ENCODE measurements at regions not wholly inside any gene's neighbourhood (a gene's known extent, or its start where the extent isn't known, plus 50 kb on each side); places are given as distances from the start of the nearest gene placed in this dataset.

DNA sequence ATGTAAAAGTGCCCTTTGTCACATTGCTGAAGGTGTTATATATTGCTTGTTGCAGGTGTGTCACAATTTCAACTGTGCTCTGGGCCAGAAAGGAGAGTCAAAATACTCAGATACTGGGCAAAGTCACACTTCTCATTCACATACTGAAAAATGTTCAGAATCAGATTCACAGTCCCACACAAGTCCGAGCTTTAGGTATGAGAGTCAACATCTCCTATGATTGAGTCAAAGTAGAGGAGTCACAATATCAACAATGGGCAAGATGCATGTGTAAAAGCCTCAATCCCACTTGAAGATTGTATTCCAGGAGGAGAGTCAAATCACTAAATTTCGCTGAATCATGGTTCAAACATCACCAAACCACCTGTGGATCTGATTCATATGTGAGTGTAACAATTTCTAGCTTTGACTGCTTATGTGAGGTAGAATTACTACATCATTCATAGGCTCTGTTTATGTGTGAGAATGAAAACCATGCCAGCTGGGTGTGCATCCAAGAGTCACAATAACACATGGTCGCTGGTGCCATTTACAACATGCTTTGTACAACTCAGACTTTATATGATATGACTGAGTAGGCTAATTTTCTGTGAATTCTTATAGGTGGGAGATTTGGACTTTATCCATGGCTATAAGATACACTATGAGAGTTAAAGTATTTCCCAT lies 1039.8 kb upstream of the AMELY start:
- TF ChIP-seq, protein P1, sequence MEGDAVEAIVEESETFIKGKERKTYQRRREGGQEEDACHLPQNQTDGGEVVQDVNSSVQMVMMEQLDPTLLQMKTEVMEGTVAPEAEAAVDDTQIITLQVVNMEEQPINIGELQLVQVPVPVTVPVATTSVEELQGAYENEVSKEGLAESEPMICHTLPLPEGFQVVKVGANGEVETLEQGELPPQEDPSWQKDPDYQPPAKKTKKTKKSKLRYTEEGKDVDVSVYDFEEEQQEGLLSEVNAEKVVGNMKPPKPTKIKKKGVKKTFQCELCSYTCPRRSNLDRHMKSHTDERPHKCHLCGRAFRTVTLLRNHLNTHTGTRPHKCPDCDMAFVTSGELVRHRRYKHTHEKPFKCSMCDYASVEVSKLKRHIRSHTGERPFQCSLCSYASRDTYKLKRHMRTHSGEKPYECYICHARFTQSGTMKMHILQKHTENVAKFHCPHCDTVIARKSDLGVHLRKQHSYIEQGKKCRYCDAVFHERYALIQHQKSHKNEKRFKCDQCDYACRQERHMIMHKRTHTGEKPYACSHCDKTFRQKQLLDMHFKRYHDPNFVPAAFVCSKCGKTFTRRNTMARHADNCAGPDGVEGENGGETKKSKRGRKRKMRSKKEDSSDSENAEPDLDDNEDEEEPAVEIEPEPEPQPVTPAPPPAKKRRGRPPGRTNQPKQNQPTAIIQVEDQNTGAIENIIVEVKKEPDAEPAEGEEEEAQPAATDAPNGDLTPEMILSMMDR (IDR thresholded peaks at IDR 0.05): no peak
- no peak for TF ChIP-seq POLR2A (IDR thresholded peaks at IDR 0.05)
